GM12864 (cell line): ENCODE measurements at regions not wholly inside any gene's neighbourhood (a gene's known extent, or its start where the extent isn't known, plus 50 kb on each side); places are given as distances from the start of the nearest gene placed in this dataset.
"Not testable (repeated sequence)": the region's sequence is repeated elsewhere in the genome, so short reads cannot be mapped to it uniquely, and the experiment has no call there.

Source experiments
- DNase-seq: peaks from one replicate; pipeline ENCODE4 v3.0.0-alpha.2; 2011; ENCODE audit warnings: low read depth
- H3K4me3 ChIP-seq: 2 replicates; pipeline ENCODE4 v1.5.1; 2011; ENCODE audit warnings: mild to moderate bottlenecking, low read depth, low read length, control low read depth
- CTCF ChIP-seq: IDR thresholded peaks from 2 replicates; pipeline ENCODE4 v1.5.1; 2011; ENCODE audit warnings: low read depth, mild to moderate bottlenecking, moderate library complexity, low read length, control low read depth, inconsistent platforms; ENCODE audit errors: missing control alignments

DNA sequence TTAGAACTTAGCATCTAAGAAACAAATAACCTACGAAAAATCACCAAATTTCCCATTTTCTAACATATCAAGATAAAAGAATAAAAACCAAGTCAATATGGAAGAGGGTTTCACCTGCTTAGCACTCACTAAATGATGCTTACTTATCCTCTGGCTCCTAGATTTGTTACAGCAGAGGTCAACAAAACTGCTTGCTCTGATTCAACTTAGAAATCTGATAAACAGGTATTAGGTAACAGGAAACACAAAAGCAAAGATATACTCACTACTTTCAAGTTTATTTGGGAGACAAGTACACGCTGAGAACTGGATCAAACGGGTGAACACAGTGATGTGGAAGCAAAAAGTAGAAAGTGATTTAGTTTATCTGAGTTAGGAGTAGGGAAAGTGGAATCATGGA is 235.7 kb upstream of the TARS1 start:
- DNase-seq, result no peak
- no peak for TF ChIP-seq CTCF
- no peak overlapping the region for H3K4me3 ChIP-seq

DNA sequence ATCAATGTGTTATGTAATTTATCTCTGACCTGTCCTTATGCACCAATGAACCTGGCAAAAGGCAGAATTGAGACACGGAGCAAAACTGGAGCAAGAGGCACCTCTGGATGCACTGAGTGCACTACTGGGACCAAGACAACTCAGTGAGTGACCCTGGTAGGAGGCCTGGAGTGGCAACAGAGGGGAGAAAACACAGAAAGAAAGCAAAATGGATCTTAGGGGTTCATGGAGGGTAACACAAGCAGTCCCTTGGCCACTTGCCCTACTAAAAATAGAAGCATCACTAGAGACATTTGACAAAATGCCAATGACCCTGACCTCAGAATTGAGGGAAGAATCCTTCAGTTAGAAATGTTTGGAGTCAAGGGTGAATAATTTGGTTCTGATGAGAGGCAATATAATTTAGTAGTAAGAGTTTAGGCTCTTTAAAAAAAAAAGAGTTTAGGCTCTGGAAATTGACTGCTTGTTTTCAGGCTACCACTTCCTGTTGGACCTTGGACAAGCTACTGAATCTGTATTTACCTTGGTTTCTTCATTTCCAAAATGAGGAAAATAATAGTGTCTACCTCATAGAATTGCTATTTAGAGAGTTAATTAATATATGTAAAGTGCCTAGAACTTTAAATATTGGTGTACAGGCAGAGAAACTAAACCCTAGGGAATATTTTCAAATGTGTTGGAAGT is 234.9 kb upstream of the TARS1 start:
- no peak for DNase-seq
- TF ChIP-seq CTCF, result no peak
- H3K4me3 ChIP-seq, result no peak overlapping the region

- no peak for TF ChIP-seq CTCF
- DNase-seq, result no peak
Measured at GRCh38 chr5:33206962-33207506, 233.7 kb upstream of the TARS1 start.

GRCh38 chr5:33209252-33209651 is 231.5 kb upstream of the TARS1 start:
- DNase-seq, result no peak
- TF ChIP-seq CTCF, result no peak
- no peak overlapping the region for H3K4me3 ChIP-seq

More at GRCh38 chr5:33206962-33207506, 233.7 kb upstream of the TARS1 start:
- H3K4me3 ChIP-seq, result no peak overlapping the region

DNA sequence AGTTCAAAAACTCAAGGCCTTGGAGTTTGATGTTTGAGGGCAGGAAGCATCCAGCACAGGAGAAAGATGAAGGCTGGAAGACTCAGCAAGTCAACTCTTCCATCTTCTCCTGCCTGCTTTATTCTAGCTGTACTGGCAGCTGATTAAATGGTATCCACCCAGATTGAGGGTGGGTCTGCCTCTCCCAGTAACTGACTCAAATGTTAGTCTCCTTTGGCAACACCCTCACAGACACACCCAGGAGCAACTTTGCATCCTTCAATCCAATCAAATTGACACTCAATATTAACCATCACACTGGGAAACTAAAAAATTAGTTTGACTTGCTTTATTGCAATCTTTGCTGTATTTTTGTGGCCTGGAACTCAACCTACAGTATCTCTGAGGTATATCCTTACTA is 230.5 kb upstream of the TARS1 start:
- not testable (repeated sequence) for H3K4me3 ChIP-seq, DNase-seq

GRCh38 chr5:33210978-33211377 is 229.8 kb upstream of the TARS1 start:
- DNase-seq, result no peak
- no peak for TF ChIP-seq CTCF
- no peak overlapping the region for H3K4me3 ChIP-seq

GRCh38 chr5:33212439-33212838 is 228.3 kb upstream of the TARS1 start:
- DNase-seq, result no peak
- H3K4me3 ChIP-seq, result no peak overlapping the region
- no peak for TF ChIP-seq CTCF
